Natural killer cell (primary cell): ENCODE measurements at regions not wholly inside any gene's neighbourhood (a gene's known extent, or its start where the extent isn't known, plus 50 kb on each side); places are given as distances from the start of the nearest gene placed in this dataset.

ENCODE experiments used
- ATAC-seq, 3 donors: fragments of 150-1000 bp in 2 of 3; fragments of 200-7000 bp in 1 of 3; cut with Tn5 transposase; 1 replicate in 1 of 3; 2 replicates in 2 of 3; pipeline ENCODE4 v1.10.0; 2021; ENCODE audit warnings: mild to moderate bottlenecking in 2 of 3, moderate library complexity in 2 of 3
- DNase-seq, 2 donors: peaks; one replicate each; pipeline versions ENCODE4 v3.0.0 to v3.0.0-alpha.2; 2013 to 2021; ENCODE audit warnings: mixed read lengths in 1 of 2
- H3K27ac ChIP-seq: one replicate; pipeline ENCODE4 v1.5.1; 2013; ENCODE audit warnings: mild to moderate bottlenecking, low read length
- H3K27me3 ChIP-seq: one replicate; pipeline ENCODE4 v1.6.1; 2013; ENCODE audit warnings: low read length; ENCODE audit not compliant: control insufficient read depth, insufficient read depth
- H3K36me3 ChIP-seq: one replicate; pipeline ENCODE4 v1.6.1; 2013; ENCODE audit warnings: low read length; ENCODE audit not compliant: control insufficient read depth, insufficient read depth
- H3K4me1 ChIP-seq: one replicate; pipeline ENCODE4 v1.6.1; 2013; ENCODE audit warnings: low read length; ENCODE audit not compliant: control insufficient read depth, insufficient read depth
- H3K4me3 ChIP-seq: one replicate; pipeline ENCODE4 v1.5.1; 2013; ENCODE audit warnings: low read length
- H3K9me3 ChIP-seq: one replicate; pipeline ENCODE4 v1.6.1; 2013; ENCODE audit warnings: low read length; ENCODE audit not compliant: control insufficient read depth, insufficient read depth
- H3K27ac Mint-ChIP-seq, 2 donors: one replicate each; pipeline ENCODE4 v1.8.0; 2022; ENCODE audit warnings: mild to moderate bottlenecking in 2 of 2, mixed read lengths in 2 of 2, moderate library complexity in 1 of 2
- H3K27me3 Mint-ChIP-seq, 2 donors: one replicate each; pipeline ENCODE4 v1.8.0; 2022; ENCODE audit warnings: low read depth in 2 of 2, mixed read lengths in 2 of 2
- H3K36me3 Mint-ChIP-seq: one replicate; pipeline ENCODE4 v1.8.0; 2022; ENCODE audit warnings: mixed read lengths
- H3K4me1 Mint-ChIP-seq, 2 donors: one replicate each; pipeline ENCODE4 v1.8.0; 2022; ENCODE audit warnings: mixed read lengths in 2 of 2
- H3K4me3 Mint-ChIP-seq: one replicate; pipeline ENCODE4 v1.8.0; 2022; ENCODE audit warnings: mild to moderate bottlenecking, moderate library complexity, mixed read lengths
- H3K9me3 Mint-ChIP-seq, 2 donors: one replicate each; pipeline ENCODE4 v1.8.0; 2022; ENCODE audit warnings: mixed read lengths in 2 of 2
- CTCF ChIP-seq: fragments of 200-600 bp; IDR thresholded peaks from one replicate; pipeline ENCODE4 v1.8.0; 2022; ENCODE audit warnings: antibody characterized with exemption
- WGBS: methylation state at CpG from one replicate; pipeline ENCODE4 v1.1.7; 2013; ENCODE audit warnings: missing lambda C conversion rate; ENCODE audit not compliant: insufficient coverage; 5-methylcytosine and 5-hydroxymethylcytosine counted together
- intact Hi-C: fragments of 100-400 bp; cut with micrococcal nuclease; formaldehyde crosslinking; loops from one replicate; pipeline ENCODE4 v1.14.2; 2022

- peaks cover 7% of the 10 kb centered on the region for H3K36me3 Mint-ChIP-seq
- H3K27ac ChIP-seq = no peak overlapping the region
- H3K9me3 Mint-ChIP-seq = peaks cover 12 to 16% of the 10 kb centered on the region in 2 donors
- no peaks in the 10 kb centered on the region for H3K36me3 ChIP-seq
- H3K4me1 ChIP-seq = no peaks in the 10 kb centered on the region
- ATAC-seq (no peak), DNase-seq (no peak)
- H3K27me3 ChIP-seq = no peaks in the 10 kb centered on the region
- intact Hi-C loops = no loop called here
- no peak for TF ChIP-seq CTCF
- no peak overlapping the region for H3K4me3 ChIP-seq
- WGBS = 85% methylated on average over 6 of the region's 6 CpGs
- H3K4me1 Mint-ChIP-seq = no peaks in the 10 kb centered on the region
- H3K27ac Mint-ChIP-seq = no peak overlapping the region
- no peaks in the 10 kb centered on the region for H3K27me3 Mint-ChIP-seq
- peaks cover 2% of the 10 kb centered on the region for H3K9me3 ChIP-seq
- H3K4me3 Mint-ChIP-seq = no peak overlapping the region
Observed at GRCh38 chr14:29242755-29243754, 476.5 kb downstream of the FOXG1 start.

DNA sequence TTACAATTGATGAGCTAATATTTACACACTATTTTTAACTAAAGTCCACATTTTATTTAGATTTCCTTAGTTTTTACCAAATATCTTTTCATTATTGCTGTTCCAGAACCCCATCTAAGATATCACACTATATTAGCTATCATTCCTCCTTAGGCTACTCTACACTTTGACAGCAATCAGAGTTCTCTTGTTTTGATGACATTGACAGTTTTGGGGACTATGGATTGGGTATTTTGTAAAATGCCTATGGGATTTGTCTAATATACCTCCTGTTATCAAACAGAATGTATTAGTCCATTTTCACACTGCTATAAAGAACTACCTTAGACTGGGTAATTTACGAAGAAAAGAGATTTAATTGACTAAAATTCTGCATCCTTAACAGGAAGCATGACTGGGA is 489.1 kb downstream of the FOXG1 start:
- H3K9me3 Mint-ChIP-seq = peaks cover 14 to 25% of the 10 kb centered on the region in 2 donors
- intact Hi-C loops = no loop called here
- H3K36me3 Mint-ChIP-seq = peaks cover 7% of the 10 kb centered on the region
- ATAC-seq (no peak), DNase-seq (no peak)
- H3K27me3 Mint-ChIP-seq = no peaks in the 10 kb centered on the region
- Histone ChIP-seq H3K9me3 (peaks cover 5% of the 10 kb centered on the region), H3K36me3 (no peaks in the 10 kb centered on the region), H3K4me3 (no peak overlapping the region), H3K27ac (no peak overlapping the region), H3K27me3 (no peaks in the 10 kb centered on the region), H3K4me1 (no peaks in the 10 kb centered on the region)
- 100% methylated on average over 1 of the region's 1 CpG for WGBS
- H3K27ac Mint-ChIP-seq = no peak overlapping the region
- no peaks in the 10 kb centered on the region for H3K4me1 Mint-ChIP-seq
- no peak overlapping the region for H3K4me3 Mint-ChIP-seq
- no peak for TF ChIP-seq CTCF

DNA sequence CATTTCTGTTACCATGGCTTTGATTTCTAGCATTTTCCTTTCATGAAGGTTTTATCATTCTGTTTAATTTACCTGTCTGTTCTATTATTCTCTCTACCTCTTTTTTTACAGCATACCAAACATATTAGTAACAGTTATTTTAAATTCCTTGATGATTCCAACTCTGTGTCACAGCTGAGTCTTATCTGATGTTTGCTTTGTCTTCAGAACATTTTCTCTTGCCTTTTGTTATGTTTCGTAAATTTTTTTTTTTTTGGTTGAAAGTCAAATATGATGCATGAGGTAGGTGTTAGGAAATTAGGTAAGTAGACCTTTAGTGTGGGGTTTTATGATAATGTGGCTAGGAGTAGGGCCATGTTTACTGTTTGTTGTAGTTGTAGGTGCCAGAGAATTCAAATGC is 496.4 kb downstream of the FOXG1 start:
- Histone ChIP-seq H3K4me1 (no peaks in the 10 kb centered on the region), H3K36me3 (no peaks in the 10 kb centered on the region), H3K4me3 (no peak overlapping the region), H3K9me3 (no peaks in the 10 kb centered on the region), H3K27me3 (no peaks in the 10 kb centered on the region), H3K27ac (no peak overlapping the region)
- ATAC-seq (no peak), DNase-seq (no peak)
- H3K9me3 Mint-ChIP-seq = peaks cover 16 to 26% of the 10 kb centered on the region in 2 donors
- H3K4me3 Mint-ChIP-seq = no peak overlapping the region
- no peak for TF ChIP-seq CTCF
- peaks cover 8% of the 10 kb centered on the region for H3K36me3 Mint-ChIP-seq
- no peak overlapping the region for H3K27ac Mint-ChIP-seq
- no peaks in the 10 kb centered on the region for H3K27me3 Mint-ChIP-seq
- no peaks in the 10 kb centered on the region for H3K4me1 Mint-ChIP-seq
- intact Hi-C loops = no loop called here
- WGBS = 76% methylated on average over 1 of the region's 1 CpG
